T-helper 2 cell treated with Interferon-gamma antibody and Interleukin-4, amounts not matched to agents 5 μg/mL and 100 μg/mL, for 36 hours (primary cell): ENCODE measurements at regions not wholly inside any gene's neighbourhood (a gene's known extent, or its start where the extent isn't known, plus 50 kb on each side); places are given as distances from the start of the nearest gene placed in this dataset.
A peak's percentile ranks its signal among the peaks of the same experiment; 100 is the strongest.
"Not testable (repeated sequence)": the region's sequence is repeated elsewhere in the genome, so short reads cannot be mapped to it uniquely, and the experiment has no call there.

ENCODE experiments used
- DNase-seq: peaks from one replicate; pipeline ENCODE4 v3.0.0; 2021; ENCODE audit warnings: low spot score
- H3K27ac Mint-ChIP-seq: one replicate; pipeline ENCODE4 v1.8.0; 2021; ENCODE audit warnings: mild to moderate bottlenecking, mixed read lengths
- H3K27me3 Mint-ChIP-seq: one replicate; pipeline ENCODE4 v1.8.0; 2021; ENCODE audit warnings: low read depth, mixed read lengths
- H3K36me3 Mint-ChIP-seq: one replicate; pipeline ENCODE4 v1.8.0; 2021; ENCODE audit warnings: low read depth, mixed read lengths
- H3K4me1 Mint-ChIP-seq: one replicate; pipeline ENCODE4 v1.8.0; 2021; ENCODE audit warnings: low read depth, mixed read lengths
- H3K4me3 Mint-ChIP-seq: one replicate; pipeline ENCODE4 v1.8.0; 2022; ENCODE audit warnings: mild to moderate bottlenecking, moderate library complexity, mixed read lengths
- H3K9me3 Mint-ChIP-seq: one replicate; pipeline ENCODE4 v1.8.0; 2021; ENCODE audit warnings: mixed read lengths

- not testable (repeated sequence) for H3K27me3 Mint-ChIP-seq, H3K27ac Mint-ChIP-seq, H3K4me1 Mint-ChIP-seq, DNase-seq, H3K9me3 Mint-ChIP-seq, H3K36me3 Mint-ChIP-seq, H3K4me3 Mint-ChIP-seq
These were observed 111.4 kb upstream of the METTL9 start for GRCh38 chr16:21487956-21488355.

- not testable (repeated sequence) for H3K4me1 Mint-ChIP-seq, H3K27me3 Mint-ChIP-seq, DNase-seq, H3K36me3 Mint-ChIP-seq, H3K4me3 Mint-ChIP-seq, H3K9me3 Mint-ChIP-seq, H3K27ac Mint-ChIP-seq
These were observed 100.3 kb upstream of the METTL9 start for GRCh38 chr16:21499046-21499445.

DNA sequence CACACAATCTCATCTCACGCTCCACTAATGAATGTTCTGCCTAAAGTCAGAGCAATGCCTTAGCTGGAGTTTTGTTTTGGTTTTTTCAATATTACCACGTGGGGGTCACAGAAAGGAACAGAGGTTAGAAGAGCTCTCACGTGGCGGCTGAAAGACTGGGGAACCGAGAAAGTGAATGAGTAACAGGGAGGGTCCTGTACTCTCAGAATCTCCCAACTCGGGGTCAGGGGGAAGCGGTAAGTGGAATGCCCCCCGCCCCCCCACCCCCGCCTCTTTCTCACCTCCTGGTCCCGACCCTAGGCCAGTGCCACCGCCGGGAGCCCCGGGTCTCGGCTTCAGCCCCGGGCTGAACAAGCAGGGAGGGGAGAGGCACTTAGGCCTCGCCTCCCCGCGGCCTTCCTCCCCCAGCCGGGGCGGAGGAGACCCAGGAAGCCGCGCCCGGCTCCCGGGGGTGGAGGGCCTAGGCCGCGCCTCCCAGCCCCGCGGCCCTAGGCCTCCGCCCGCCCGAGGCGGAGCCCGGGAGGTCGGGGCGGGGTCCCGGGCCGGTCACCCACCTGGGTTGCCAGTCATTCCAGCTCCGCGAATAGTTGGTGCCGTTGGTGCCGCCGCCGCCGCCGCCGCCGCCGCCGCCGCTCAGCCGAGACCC lies 98.0 kb upstream of the METTL9 start:
- H3K27me3 Mint-ChIP-seq, H3K9me3 Mint-ChIP-seq: not testable (repeated sequence)
- Mint-ChIP-seq H3K4me3 (peak overlapping the region; percentile 86), H3K4me1 (peaks cover 10% of the 10 kb centered on the region), H3K27ac (peak overlapping the region; percentile 92), H3K36me3 (peaks cover 10% of the 10 kb centered on the region)
- peak; percentile 85 for DNase-seq

- Mint-ChIP-seq H3K9me3 (no peaks in the 10 kb centered on the region), H3K4me1 (peaks cover 17% of the 10 kb centered on the region), H3K4me3 (peak overlapping the region; percentile 86), H3K27me3 (no peaks in the 10 kb centered on the region), H3K27ac (peak overlapping the region; percentile 92), H3K36me3 (peaks cover 14% of the 10 kb centered on the region)
- DNase-seq, result peak; percentile 97
These were observed 97.3 kb upstream of the METTL9 start for GRCh38 chr16:21501869-21502667.

DNA sequence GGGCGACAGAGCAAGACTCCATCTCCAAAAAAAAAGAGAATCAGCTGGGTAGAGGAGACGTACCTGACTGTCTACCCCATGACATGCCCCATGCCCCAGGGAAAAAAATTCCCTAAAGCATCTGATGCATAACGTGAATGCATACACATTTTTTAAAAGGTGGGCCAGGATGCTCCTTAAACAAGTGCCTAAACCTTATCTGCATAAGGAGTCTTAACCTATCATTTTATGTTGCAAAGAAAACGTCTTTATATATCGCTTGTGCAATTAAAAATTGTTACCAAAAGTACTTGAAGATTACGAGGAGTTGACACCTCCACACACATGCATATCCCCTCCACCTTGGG lies 95.8 kb upstream of the METTL9 start:
- not testable (repeated sequence) for H3K27me3 Mint-ChIP-seq, H3K9me3 Mint-ChIP-seq
- Mint-ChIP-seq H3K36me3 (peaks cover 27% of the 10 kb centered on the region), H3K4me3 (peak overlapping the region; percentile 77), H3K4me1 (peaks cover 31% of the 10 kb centered on the region), H3K27ac (peak overlapping the region; percentile 58)
- peak; percentile 5 for DNase-seq

DNA sequence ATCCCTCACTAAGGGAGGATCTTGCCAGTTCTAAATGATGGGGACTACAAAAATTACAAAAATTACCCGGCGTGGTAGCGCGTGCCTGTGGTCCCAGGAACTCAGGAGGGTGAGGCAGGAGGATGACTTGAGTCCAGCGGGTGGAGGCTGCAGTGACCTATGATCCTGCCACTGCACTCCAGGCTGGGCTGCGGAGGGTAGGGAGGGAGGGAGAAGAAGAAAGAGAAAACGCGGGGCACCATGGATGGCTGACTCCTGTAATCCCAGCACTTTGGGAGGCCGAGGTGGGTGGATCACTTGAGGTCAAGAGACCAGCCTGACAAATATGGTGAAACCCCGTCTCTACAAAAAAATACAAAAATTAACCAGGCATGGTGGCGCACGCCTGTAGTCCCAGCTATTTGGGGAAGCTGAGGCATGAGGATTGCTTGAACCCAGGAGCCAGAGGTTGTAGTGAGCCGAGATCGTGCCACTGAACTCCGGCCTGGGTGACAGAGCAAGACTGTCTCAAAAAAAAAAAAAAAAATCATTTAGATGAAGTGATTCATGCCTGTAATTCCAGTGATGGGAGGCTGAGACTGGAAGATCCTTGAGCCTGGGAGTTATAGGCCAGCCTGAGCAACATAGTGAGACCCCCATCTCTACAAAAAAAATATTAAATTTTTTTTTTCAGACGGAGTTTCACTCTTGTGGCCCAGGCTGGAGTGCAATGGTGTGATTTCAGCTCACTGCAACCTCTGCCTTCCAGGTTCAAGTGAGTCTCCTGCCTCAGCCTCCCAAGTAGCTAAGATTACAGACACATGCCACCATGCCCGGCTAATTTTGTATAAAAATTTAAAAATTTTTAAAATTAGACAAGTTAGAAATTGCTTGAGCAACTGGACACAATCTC lies 95.2 kb upstream of the METTL9 start:
- Mint-ChIP-seq H3K4me3 (peak overlapping the region; percentile 77), H3K4me1 (peaks cover 37% of the 10 kb centered on the region), H3K27ac (peak overlapping the region; percentile 58), H3K36me3 (peaks cover 32% of the 10 kb centered on the region)
- DNase-seq, result peak; percentile 3
- not testable (repeated sequence) for H3K9me3 Mint-ChIP-seq, H3K27me3 Mint-ChIP-seq

- Mint-ChIP-seq H3K36me3 (peaks cover 40% of the 10 kb centered on the region), H3K27ac (peak overlapping the region; percentile 95), H3K4me3 (peak overlapping the region; percentile 85), H3K4me1 (peaks cover 43% of the 10 kb centered on the region)
- not testable (repeated sequence) for H3K27me3 Mint-ChIP-seq, H3K9me3 Mint-ChIP-seq
- peak; percentile 8 for DNase-seq
These were observed 93.4 kb upstream of the METTL9 start for GRCh38 chr16:21505751-21506520.

GRCh38 chr16:21506857-21507456 lies 92.4 kb upstream of the METTL9 start:
- H3K9me3 Mint-ChIP-seq, H3K27me3 Mint-ChIP-seq: not testable (repeated sequence)
- DNase-seq, result peak; percentile 72
- Mint-ChIP-seq H3K27ac (peak overlapping the region; percentile 95), H3K4me1 (peaks cover 49% of the 10 kb centered on the region), H3K4me3 (peak overlapping the region; percentile 85), H3K36me3 (peaks cover 48% of the 10 kb centered on the region)

- peaks cover 48% of the 10 kb centered on the region for H3K36me3 Mint-ChIP-seq
- DNase-seq, H3K9me3 Mint-ChIP-seq, H3K27me3 Mint-ChIP-seq: not testable (repeated sequence)
- peak overlapping the region; percentile 85 for H3K4me3 Mint-ChIP-seq
- H3K27ac Mint-ChIP-seq, result peak overlapping the region; percentile 95
- H3K4me1 Mint-ChIP-seq, result peaks cover 49% of the 10 kb centered on the region
These were observed 91.6 kb upstream of the METTL9 start for GRCh38 chr16:21507631-21508305.

DNA sequence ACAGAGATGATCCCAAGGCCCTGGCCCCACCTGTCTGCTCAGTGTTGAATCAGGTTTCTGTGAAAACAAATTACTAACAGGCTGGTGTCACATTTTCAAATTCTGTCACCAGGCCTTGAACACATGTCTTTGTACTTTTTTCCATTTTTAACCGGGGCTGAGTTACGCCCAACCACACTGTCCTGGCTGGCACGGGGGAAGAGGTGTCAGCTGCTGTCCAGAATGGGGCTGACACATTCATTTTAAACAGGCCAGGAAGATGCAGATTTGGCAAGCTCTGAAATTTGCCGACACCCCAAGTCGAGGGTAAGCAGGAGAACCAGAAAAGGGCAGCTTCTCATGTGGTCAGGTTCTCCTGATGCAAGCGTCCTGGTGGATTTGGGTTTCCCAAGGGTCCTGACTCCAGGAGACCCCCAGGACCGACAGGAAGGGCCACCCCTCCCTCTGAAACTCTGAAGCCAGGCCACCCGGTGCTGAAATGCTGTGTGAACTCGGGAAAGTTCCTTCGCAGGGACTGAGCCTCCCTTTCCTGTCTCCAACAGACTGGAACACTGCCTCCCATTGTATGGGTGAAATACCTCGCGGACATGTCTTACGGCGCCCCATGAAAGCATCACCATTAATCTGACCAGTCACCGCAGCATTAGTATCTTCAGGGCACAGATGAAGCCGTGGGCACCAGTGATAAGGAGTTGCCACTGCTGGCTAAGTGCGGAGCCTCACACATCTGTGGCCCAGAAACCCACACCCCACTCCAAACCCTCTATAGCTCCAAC lies 90.5 kb upstream of the METTL9 start:
- Mint-ChIP-seq H3K36me3 (peaks cover 45% of the 10 kb centered on the region), H3K4me1 (peaks cover 45% of the 10 kb centered on the region), H3K27ac (peak overlapping the region; percentile 95), H3K4me3 (peak overlapping the region; percentile 85)
- H3K9me3 Mint-ChIP-seq, DNase-seq, H3K27me3 Mint-ChIP-seq: not testable (repeated sequence)

DNA sequence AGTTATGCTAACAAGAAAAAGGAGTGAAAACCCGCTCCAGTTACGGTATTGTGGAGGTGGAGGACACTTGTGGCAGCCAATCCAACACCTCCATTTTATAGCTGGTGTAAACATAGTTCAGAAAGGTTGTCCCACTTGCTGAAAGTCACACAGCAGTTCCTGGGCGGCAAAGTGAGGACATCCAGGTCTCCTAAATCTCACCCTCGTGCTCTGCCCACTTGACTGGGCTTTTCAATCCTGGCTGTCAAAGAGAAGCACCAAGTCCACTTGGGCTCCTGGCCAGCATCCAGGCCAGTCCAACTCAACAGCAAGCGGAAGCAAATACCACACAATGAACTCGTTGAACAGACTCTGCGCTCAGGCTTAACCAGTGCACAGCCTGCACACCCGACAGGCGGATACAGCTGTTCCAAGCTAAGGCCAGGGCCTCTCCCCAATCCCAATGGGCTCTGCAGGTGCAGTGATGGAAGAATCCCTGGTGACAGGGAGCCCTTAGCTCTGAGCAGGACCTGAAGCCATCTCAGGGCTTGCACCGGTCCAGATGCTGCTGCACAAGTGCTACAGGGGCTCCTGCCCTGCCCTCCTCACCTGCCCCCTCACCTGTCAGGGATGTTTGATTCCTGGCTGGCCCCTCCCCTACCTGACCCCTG lies 89.8 kb upstream of the METTL9 start:
- H3K27me3 Mint-ChIP-seq, DNase-seq, H3K9me3 Mint-ChIP-seq: not testable (repeated sequence)
- H3K4me3 Mint-ChIP-seq, result peak overlapping the region; percentile 54
- H3K4me1 Mint-ChIP-seq, result peaks cover 49% of the 10 kb centered on the region
- peaks cover 47% of the 10 kb centered on the region for H3K36me3 Mint-ChIP-seq
- H3K27ac Mint-ChIP-seq, result peak overlapping the region; percentile 95

DNA sequence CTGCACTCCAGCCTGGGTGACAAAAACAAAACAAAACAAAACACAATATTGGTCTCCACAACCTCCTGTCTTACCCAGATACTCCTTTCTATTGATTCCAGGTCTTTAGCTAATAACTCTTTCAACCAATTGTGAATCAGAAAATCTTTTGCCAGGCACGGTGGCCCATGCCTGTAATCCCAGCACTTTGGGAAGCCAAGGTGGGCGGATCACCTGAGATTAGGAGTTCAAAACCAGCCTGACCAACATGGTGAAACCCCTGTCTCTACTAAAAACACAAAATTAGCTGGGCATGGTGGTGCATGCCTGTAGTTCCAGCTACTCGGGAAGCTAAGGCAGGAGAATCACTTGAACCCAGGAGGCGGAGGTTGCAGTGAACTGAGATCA lies 88.5 kb upstream of the METTL9 start:
- Mint-ChIP-seq H3K27ac (peak overlapping the region; percentile 68), H3K36me3 (peaks cover 53% of the 10 kb centered on the region), H3K4me1 (peaks cover 55% of the 10 kb centered on the region)
- H3K27me3 Mint-ChIP-seq, DNase-seq, H3K4me3 Mint-ChIP-seq, H3K9me3 Mint-ChIP-seq: not testable (repeated sequence)
